Epithelial cell of proximal tubule (primary cell): ENCODE measurements at regions not wholly inside any gene's neighbourhood (a gene's known extent, or its start where the extent isn't known, plus 50 kb on each side); places are given as distances from the start of the nearest gene placed in this dataset.

Source experiments
- DNase-seq: peaks from one replicate; pipeline ENCODE4 v3.0.0-alpha.2; 2011; ENCODE audit warnings: low read depth
- H3K4me3 ChIP-seq: 2 replicates; pipeline ENCODE4 v1.5.1; 2011; ENCODE audit warnings: low read depth, mild to moderate bottlenecking, low read length
- TF ChIP-seq, protein P1 (sequence below): conservative IDR thresholded peaks from 2 replicates; pipeline ENCODE4 v1.5.1; 2012; ENCODE audit warnings: low read depth, mild to moderate bottlenecking, low read length

DNA sequence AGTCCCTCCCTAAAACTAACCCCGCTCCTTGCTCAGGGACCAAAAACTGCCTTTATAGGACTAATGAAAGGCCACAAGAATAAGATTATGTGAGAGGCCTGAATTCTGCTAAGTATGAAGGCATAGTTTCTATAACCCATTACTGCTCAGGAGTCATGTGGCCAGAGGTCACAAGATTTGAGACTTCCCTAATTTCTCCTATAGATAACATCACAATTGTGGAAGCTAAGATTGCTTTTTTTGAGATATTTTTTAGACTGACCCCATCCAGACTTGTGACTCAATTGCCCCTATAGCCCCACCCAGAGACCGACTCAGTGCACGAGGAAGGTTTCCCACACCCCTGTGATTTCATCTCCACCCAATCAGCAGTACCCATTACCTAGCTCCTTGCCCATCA, 504.1 kb upstream of the GOT2 start:
- DNase-seq = no peak
- no peak overlapping the region for H3K4me3 ChIP-seq
- TF ChIP-seq, protein P1, sequence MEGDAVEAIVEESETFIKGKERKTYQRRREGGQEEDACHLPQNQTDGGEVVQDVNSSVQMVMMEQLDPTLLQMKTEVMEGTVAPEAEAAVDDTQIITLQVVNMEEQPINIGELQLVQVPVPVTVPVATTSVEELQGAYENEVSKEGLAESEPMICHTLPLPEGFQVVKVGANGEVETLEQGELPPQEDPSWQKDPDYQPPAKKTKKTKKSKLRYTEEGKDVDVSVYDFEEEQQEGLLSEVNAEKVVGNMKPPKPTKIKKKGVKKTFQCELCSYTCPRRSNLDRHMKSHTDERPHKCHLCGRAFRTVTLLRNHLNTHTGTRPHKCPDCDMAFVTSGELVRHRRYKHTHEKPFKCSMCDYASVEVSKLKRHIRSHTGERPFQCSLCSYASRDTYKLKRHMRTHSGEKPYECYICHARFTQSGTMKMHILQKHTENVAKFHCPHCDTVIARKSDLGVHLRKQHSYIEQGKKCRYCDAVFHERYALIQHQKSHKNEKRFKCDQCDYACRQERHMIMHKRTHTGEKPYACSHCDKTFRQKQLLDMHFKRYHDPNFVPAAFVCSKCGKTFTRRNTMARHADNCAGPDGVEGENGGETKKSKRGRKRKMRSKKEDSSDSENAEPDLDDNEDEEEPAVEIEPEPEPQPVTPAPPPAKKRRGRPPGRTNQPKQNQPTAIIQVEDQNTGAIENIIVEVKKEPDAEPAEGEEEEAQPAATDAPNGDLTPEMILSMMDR = no peak

DNA sequence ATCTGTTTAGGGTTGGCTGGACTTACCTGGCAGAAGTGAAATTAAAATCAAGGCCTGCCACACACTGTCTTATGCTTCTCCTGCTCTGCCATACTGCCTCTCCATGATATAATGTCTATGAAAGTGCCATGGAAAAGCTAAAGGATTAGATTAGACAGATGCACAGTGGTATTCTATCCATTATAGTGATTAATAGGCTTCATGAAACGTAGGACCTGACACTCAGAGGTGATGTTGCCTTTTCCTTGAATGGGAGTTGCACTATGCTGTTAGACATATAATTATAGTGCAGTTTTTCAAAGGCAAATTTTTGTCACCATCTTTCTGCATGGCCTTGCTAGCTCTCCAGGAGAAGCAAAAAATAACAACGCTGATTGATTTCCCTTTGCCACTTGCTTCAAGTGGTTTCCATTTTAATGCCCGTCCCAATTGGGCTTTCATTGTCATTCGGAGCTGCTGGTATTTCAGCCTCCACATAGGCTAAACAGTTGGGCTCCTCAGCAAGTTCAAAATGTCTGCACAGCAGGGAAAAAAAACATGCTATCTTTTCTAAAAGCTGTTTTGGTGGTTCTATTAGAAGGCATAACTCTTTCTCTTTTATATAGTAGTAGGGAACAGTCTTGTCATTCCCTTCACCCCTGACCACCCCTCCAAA, 502.8 kb upstream of the GOT2 start:
- DNase-seq = no peak
- no peak overlapping the region for H3K4me3 ChIP-seq
- TF ChIP-seq, protein P1 = no peak

DNA sequence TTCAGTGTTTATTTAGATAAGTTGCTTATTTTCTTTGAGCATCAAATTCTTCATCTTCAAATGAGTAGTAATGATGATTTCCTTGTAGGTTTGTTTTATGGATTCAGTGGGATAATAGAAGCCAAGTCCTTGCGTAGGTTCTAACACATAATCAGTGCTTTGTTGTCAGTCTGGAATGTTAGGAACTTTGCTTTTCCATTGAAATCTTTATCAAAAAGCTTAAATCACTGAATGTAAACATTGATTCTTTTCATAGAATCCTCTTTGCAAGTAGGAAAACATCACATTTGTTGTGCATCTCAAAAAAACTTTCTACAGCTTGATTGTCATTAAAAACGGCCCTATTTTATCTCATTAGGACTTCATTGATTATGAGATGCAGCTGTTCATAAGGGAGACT, 490.3 kb upstream of the GOT2 start:
- H3K4me3 ChIP-seq = no peak overlapping the region
- TF ChIP-seq, protein P1 = no peak
- no peak for DNase-seq

DNA sequence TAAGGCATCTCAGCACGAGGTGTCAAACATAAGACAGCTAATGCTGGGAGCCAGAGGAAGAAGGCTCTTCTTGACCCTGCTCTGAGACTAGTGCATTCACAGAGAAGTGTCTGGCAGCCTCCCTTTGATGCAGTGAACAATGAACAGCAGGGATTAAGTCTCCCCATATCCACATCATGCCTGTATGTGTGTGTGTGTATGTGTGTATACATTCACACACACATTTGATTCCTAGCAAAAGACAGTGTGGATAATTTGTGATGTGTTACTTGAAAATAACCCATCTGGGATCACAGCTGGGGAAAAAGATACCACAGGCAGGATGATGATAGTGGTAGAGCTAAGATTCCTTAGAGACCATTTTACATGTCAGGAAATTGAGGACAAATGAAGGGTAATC, 485.9 kb upstream of the GOT2 start:
- DNase-seq = no peak
- TF ChIP-seq, protein P1 = no peak

DNA sequence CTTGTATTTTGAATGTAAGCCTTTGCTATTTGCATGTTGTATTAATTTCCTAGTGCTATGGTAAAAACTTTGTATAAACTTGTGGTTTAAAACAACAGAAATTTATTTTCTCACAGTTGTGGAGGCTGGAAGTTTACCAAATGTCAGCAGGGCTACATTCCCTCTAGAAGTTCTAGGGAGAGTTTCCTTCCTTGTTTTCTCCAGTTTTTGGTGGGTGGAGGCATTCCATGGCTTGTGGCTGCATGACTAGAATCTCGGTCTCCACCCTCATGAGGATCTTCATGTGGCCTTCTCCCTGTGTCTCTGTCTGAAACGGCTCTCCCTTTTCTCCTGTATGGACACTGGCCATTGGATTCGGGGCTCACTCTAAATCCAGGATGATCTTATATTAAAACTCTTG, 482.2 kb upstream of the GOT2 start:
- no peak for DNase-seq
- H3K4me3 ChIP-seq = no peak overlapping the region
- TF ChIP-seq, protein P1 = no peak

More for the DNA sequence above, 485.9 kb upstream of the GOT2 start:
- H3K4me3 ChIP-seq = no peak overlapping the region

DNA sequence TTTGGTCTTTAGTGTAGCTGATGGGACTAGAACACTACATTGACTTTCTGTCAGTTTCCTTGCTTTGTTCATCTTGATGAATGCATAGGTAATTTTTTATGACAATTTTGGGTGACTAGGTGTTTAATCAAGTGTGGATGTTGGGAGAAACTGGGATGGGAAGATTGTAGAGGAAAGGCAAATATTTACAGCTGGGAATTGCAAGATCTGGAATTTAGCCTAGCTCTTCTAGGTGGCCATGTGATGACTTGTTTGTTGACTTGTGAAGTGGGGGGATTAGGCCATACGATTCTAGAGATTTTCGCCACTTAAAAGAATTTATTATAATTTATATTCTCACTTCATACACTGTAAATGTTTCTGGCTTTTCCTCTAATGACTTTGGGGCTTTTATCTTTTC, 480.3 kb upstream of the GOT2 start:
- TF ChIP-seq, protein P1 = no peak
- DNase-seq = no peak
- no peak overlapping the region for H3K4me3 ChIP-seq

DNA sequence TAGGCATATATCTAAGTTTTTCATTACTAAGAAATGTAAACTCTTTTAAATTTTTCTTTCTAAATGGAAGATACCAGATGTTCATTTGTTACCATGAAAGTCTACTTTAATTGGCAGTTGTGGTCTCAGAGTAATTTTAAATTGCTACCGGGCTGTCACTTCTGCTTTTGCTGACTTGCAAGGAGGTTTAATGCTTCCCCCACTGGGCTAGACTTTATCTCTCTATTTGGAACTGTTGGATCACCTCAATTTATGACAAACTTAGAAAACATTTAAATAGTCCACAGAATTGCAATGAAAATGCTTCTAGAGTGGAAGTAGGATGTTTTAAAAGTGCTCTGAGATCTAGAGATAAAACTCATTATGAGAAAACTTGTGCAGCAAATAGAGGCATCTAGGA, 479.8 kb upstream of the GOT2 start:
- TF ChIP-seq, protein P1 = no peak
- no peak for DNase-seq
- no peak overlapping the region for H3K4me3 ChIP-seq
